ENCODE measurements at regions not wholly inside any gene's neighbourhood (a gene's known extent, or its start where the extent isn't known, plus 50 kb on each side); places are given as distances from the start of the nearest gene placed in this dataset.

DNA sequence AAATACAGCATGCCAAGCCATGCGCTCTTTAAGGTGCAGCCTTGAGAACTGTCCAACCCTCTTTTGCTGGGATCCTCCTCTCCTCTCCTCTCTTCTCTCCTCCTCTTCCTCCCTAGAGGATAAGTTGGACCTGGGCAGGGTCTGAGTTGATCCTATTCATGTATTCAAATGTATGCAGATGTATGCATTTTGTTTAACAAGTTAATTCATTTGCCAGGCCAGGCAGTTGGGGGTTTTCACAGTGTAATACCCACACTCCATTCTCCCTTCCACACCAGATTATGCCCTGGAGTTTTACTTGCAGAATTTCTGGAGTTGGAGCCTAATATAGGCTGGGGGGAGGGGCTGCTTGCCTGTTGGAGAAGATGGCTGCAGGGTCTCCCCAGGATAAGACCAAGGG, 226.2 kb upstream of the SDK2 start:
- Histone ChIP-seq H3K27me3 (ENCODE audit: insufficient read depth, low read depth, low read length) (no peaks in the 10 kb centered on the region), H3K9ac (ENCODE audit: low read length) (peak overlapping the region; percentile 4), H3F3A (ENCODE audit: insufficient read depth, low read length, poor library complexity, severe bottlenecking) (peaks cover 8% of the 10 kb centered on the region), H3K4me3 (ENCODE audit: low read length) (peak overlapping the region; percentile 33), H3K27ac (ENCODE audit: low read length) (peak overlapping the region; percentile 69), H4K20me1 (ENCODE audit: insufficient read depth) (no peaks in the 10 kb centered on the region), H3K9me2 (ENCODE audit: insufficient read depth, low read length) (no peaks in the 10 kb centered on the region), H3K36me3 (ENCODE audit: insufficient read depth, low read length) (no peaks in the 10 kb centered on the region), H3K4me2 (ENCODE audit: low read length) (peak overlapping the region; percentile 13), H2AFZ (ENCODE audit: low read depth, low read length) (no peak overlapping the region), H3K79me2 (replicated peaks; ENCODE audit: insufficient read depth, low read length) (no peaks in the 10 kb centered on the region), H3K9me3 (ENCODE audit: low read length) (no peaks in the 10 kb centered on the region)
- TF ChIP-seq SMC3 (conservative IDR thresholded peaks at IDR 0.05; ENCODE audit: poor library complexity): no peak
- no peak for TF ChIP-seq MXI1 (conservative IDR thresholded peaks at IDR 0.05; ENCODE audit: poor library complexity, severe bottlenecking)
- TF ChIP-seq, protein P1, sequence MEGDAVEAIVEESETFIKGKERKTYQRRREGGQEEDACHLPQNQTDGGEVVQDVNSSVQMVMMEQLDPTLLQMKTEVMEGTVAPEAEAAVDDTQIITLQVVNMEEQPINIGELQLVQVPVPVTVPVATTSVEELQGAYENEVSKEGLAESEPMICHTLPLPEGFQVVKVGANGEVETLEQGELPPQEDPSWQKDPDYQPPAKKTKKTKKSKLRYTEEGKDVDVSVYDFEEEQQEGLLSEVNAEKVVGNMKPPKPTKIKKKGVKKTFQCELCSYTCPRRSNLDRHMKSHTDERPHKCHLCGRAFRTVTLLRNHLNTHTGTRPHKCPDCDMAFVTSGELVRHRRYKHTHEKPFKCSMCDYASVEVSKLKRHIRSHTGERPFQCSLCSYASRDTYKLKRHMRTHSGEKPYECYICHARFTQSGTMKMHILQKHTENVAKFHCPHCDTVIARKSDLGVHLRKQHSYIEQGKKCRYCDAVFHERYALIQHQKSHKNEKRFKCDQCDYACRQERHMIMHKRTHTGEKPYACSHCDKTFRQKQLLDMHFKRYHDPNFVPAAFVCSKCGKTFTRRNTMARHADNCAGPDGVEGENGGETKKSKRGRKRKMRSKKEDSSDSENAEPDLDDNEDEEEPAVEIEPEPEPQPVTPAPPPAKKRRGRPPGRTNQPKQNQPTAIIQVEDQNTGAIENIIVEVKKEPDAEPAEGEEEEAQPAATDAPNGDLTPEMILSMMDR (IDR thresholded peaks at IDR 0.05; ENCODE audit: poor library complexity, severe bottlenecking): no peak
- TF ChIP-seq TAF1 (IDR thresholded peaks at IDR 0.05; ENCODE audit: low read depth): no peak
- no peak for TF ChIP-seq EZH2 (IDR thresholded peaks at IDR 0.05; ENCODE audit: borderline replicate concordance, insufficient read depth, low read length, poor library complexity, severe bottlenecking)
- TF ChIP-seq, protein P2, sequence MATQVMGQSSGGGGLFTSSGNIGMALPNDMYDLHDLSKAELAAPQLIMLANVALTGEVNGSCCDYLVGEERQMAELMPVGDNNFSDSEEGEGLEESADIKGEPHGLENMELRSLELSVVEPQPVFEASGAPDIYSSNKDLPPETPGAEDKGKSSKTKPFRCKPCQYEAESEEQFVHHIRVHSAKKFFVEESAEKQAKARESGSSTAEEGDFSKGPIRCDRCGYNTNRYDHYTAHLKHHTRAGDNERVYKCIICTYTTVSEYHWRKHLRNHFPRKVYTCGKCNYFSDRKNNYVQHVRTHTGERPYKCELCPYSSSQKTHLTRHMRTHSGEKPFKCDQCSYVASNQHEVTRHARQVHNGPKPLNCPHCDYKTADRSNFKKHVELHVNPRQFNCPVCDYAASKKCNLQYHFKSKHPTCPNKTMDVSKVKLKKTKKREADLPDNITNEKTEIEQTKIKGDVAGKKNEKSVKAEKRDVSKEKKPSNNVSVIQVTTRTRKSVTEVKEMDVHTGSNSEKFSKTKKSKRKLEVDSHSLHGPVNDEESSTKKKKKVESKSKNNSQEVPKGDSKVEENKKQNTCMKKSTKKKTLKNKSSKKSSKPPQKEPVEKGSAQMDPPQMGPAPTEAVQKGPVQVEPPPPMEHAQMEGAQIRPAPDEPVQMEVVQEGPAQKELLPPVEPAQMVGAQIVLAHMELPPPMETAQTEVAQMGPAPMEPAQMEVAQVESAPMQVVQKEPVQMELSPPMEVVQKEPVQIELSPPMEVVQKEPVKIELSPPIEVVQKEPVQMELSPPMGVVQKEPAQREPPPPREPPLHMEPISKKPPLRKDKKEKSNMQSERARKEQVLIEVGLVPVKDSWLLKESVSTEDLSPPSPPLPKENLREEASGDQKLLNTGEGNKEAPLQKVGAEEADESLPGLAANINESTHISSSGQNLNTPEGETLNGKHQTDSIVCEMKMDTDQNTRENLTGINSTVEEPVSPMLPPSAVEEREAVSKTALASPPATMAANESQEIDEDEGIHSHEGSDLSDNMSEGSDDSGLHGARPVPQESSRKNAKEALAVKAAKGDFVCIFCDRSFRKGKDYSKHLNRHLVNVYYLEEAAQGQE (IDR thresholded peaks at IDR 0.05; ENCODE audit: borderline replicate concordance): no peak
- no peak for TF ChIP-seq RAD21 (conservative IDR thresholded peaks at IDR 0.05)

DNA sequence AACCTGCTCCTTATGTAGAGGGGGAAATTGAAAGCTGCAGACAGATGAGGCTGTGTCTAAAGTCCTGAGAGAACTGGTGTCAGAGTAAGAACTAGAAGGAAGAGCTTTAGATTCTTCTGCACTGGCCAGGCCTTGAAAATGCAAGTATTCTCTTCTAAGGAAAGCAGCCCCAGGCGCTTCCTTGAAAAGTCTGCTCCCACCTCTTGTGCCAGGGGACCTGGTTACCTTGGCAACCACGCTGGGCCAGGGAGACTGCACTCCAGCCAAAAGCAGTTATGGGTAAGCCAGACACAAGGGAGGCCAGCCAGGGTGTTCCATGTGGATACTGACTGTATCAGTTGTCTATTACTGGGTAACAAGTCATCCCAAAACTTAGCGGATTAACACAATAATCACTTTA, 228.6 kb upstream of the SDK2 start:
- no peaks in the 10 kb centered on the region for H3K79me2 ChIP-seq (replicated peaks; ENCODE audit: insufficient read depth, low read length)

More for the DNA sequence above, 228.6 kb upstream of the SDK2 start:
- H2AFZ ChIP-seq (ENCODE audit: low read depth, low read length): no peak overlapping the region
- no peaks in the 10 kb centered on the region for H3K9me2 ChIP-seq (ENCODE audit: insufficient read depth, low read length)
- H3K9me3 ChIP-seq (ENCODE audit: low read length): no peaks in the 10 kb centered on the region
- H4K20me1 ChIP-seq (ENCODE audit: insufficient read depth): no peaks in the 10 kb centered on the region
- H3K27ac ChIP-seq (ENCODE audit: low read length): no peak overlapping the region
- no peak overlapping the region for H3K9ac ChIP-seq (ENCODE audit: low read length)
- H3F3A ChIP-seq (ENCODE audit: insufficient read depth, low read length, poor library complexity, severe bottlenecking): peaks cover 8% of the 10 kb centered on the region
- no peak overlapping the region for H3K4me2 ChIP-seq (ENCODE audit: low read length)
- H3K4me3 ChIP-seq (ENCODE audit: low read length): no peak overlapping the region
- no peaks in the 10 kb centered on the region for H3K36me3 ChIP-seq (ENCODE audit: insufficient read depth, low read length)
- no peaks in the 10 kb centered on the region for H3K27me3 ChIP-seq (ENCODE audit: insufficient read depth, low read depth, low read length)
- TF ChIP-seq POLR2AphosphoS5 (IDR thresholded peaks at IDR 0.05): no peak
- TF ChIP-seq MXI1 (conservative IDR thresholded peaks at IDR 0.05; ENCODE audit: poor library complexity, severe bottlenecking): no peak
- TF ChIP-seq TAF1 (IDR thresholded peaks at IDR 0.05; ENCODE audit: low read depth): no peak
- no peak for TF ChIP-seq SMC3 (conservative IDR thresholded peaks at IDR 0.05; ENCODE audit: poor library complexity)
- no peak for TF ChIP-seq EP300 (conservative IDR thresholded peaks at IDR 0.05; ENCODE audit: poor library complexity, severe bottlenecking)
- TF ChIP-seq, protein P2 (IDR thresholded peaks at IDR 0.05; ENCODE audit: borderline replicate concordance): no peak
- TF ChIP-seq, protein P1 (IDR thresholded peaks at IDR 0.05; ENCODE audit: poor library complexity, severe bottlenecking): no peak
- TF ChIP-seq EZH2 (IDR thresholded peaks at IDR 0.05; ENCODE audit: borderline replicate concordance, insufficient read depth, low read length, poor library complexity, severe bottlenecking): no peak
- TF ChIP-seq RAD21 (conservative IDR thresholded peaks at IDR 0.05): no peak

Data from neural cell (in vitro differentiated cells).